Mucosa of gallbladder (tissue), 1 donor: ENCODE measurements at regions not wholly inside any gene's neighbourhood (a gene's known extent, or its start where the extent isn't known, plus 50 kb on each side); places are given as distances from the start of the nearest gene placed in this dataset.
A peak's percentile ranks its signal among the peaks of the same experiment; 100 is the strongest.
"Not testable (repeated sequence)": the region's sequence is repeated elsewhere in the genome, so short reads cannot be mapped to it uniquely, and the experiment has no call there.

ENCODE experiments used
- DNase-seq: peaks from one replicate; pipeline ENCODE4 v3.0.0-alpha.2; 2020; ENCODE audit warnings: low spot score
- donor health status: DM: no; HTN: no; CAD: no.

GRCh38 chr6:144921206-144921975, 636.3 kb downstream of the UTRN start:
- peak; percentile 16 for DNase-seq

- DNase-seq: no peak
Measured at GRCh38 chr6:144922120-144922722, 637.1 kb downstream of the UTRN start.

DNA sequence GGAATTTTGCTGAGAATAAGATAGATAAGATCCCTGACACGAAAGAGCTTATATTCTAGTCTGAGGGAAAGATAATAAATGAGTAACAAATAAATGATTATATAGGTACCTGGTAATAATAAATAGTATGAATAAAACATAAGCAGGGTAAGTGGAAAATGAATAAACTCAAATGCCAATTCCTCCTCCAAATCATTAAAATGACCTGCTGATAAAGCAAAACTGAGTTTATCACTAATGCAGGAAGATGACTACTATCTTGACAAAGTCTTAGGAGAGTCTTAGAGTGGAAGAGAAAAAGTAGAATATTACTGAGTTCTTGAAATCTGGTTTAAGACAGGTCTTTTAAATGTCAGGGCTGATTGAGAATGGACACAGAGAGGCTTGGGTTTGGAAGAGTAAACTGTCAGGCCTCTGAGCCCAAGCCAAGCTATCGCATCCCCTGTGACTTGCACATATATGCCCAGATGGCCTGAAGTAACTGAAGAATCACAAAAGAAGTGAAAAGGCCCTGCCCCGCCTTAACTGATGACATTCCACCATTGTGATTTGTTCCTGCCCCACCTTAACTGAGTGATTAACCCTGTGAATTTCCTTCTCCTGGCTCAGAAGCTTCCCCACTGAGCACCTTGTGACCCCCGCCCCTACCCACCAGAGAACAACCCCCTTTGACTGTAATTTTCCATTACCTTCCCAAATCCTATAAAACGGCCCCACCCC, 637.8 kb downstream of the UTRN start:
- DNase-seq: not testable (repeated sequence)

- not testable (repeated sequence) for DNase-seq
Measured at GRCh38 chr6:144923491-144923787, 638.3 kb downstream of the UTRN start.

- no peak for DNase-seq
Measured at GRCh38 chr6:144928847-144929246, 643.7 kb downstream of the UTRN start.

GRCh38 chr6:144929262-144929661, 644.1 kb downstream of the UTRN start:
- DNase-seq: no peak

DNA sequence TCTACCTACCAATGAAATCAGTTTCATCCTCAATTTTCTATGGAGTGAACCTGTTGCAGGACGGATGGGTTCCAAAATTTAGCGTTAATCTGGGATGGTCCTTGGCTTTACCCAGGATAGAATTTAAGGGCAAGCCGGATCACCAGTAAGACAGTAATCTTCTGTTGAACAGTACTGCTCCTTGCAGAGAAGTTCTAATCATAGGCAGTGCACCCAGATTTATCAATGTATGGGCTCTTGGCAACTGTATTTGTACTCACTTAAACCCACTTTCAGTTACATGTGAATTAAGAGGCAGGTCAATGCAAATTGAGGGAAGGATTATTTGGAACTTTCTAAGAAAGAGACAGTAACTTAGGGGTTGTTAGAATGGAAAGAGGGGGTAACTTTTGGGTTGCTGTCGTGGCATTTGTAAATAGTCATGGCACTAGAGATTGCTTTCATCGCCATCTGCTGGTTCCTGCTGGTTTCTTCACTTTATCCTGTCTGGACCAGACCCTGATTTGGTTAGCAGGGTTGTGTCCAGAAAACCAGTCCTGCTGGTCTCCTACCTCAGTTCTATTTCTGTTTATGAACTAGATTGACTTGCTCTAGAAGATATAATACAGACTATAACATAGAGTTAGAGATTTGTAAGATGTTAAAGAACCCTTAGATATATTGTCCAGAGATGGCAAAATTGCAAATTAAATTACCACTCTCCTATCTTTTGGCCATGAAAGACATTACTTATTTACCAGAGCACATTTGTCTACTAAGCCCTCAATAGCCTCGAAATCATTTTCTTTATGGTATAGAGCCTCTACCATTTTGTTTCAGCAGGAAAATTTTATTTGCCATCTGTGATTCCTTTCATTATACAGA, 646.3 kb downstream of the UTRN start:
- peak; percentile 49 for DNase-seq

DNA sequence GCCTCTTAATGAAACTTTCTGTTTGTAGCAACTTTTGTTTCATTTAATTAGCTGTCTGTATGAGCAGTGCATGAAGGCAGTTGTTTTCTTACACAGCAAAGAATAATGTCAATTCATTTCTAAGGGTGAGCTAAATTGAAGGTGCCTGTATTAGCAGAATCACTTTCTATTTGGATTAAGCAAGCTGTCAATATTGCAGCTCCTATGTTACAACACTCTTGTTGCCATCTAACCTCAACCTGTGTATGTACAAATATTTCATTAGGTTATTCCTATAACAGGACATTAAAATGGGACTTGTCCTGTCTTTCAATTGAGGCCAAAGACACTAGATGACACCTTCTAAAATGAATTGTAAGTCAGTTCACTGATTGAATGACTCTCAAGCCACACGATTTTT, 647.5 kb downstream of the UTRN start:
- DNase-seq: no peak

DNA sequence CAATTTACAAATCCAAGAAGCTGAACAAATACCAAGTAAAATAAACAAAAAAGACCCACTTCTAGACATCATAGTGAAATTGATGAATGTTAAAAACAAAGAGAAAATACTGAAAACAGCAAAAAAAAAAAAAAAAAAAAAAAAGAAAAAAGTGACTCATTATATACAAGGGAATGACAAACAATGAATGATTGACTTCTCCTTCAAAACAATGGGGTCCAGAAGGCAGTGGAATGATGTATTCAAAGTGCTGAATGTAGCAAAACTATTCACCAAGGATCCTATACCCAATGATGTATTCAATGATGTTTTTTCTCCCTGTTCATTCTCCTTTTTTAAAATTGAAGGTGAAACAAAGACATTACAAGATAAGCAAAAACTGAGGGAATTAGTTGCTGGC, 650.0 kb downstream of the UTRN start:
- no peak for DNase-seq

DNA sequence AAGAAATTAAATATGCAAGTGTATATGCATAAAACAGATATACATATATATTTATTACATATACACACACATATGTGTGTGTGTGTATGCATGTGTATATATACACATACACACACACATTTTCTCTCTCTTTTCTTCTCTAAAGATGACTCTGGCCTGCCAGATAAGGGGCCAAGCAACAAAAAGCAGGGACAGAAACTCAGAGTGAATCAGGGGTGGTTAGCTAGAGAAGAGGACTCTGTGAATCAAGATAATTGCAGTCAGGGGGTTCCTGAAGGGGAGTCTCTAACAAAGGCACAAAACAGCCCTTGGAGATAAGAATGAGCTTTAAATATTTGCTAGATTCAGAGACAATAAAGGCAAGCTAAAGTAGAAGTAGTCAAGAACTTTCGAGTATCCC, 650.5 kb downstream of the UTRN start:
- DNase-seq: no peak

DNA sequence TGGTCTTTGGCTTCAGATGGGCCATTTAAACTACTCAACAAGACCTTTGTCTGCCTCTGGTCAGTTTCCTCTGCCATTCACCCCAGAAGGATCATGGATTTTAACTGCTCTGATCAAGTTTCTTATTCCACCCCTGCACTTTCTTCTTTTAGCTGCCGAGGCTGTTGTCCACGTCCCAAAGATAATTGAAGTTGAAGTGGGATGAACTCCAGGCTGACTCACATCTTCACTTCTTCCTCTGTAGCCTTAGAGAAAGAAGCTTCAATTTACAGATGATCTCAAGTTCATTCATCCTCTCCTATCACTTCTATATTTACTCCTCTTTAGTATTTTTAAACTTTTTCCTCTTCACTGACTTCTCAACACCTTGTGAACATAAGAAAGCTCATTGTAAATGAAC, 651.6 kb downstream of the UTRN start:
- DNase-seq: no peak

GRCh38 chr6:144939921-144940320, 654.8 kb downstream of the UTRN start:
- no peak for DNase-seq

GRCh38 chr6:144944106-144944505, 659.0 kb downstream of the UTRN start:
- no peak for DNase-seq

- no peak for DNase-seq
Measured at GRCh38 chr6:144947398-144947976, 662.4 kb downstream of the UTRN start.

- no peak for DNase-seq
Measured at GRCh38 chr6:144951730-144952437, 666.7 kb downstream of the UTRN start.

- DNase-seq: no peak
Measured at GRCh38 chr6:144952456-144953240, 667.5 kb downstream of the UTRN start.

GRCh38 chr6:144953552-144954240, 668.6 kb downstream of the UTRN start:
- peak; percentile 11 for DNase-seq

DNA sequence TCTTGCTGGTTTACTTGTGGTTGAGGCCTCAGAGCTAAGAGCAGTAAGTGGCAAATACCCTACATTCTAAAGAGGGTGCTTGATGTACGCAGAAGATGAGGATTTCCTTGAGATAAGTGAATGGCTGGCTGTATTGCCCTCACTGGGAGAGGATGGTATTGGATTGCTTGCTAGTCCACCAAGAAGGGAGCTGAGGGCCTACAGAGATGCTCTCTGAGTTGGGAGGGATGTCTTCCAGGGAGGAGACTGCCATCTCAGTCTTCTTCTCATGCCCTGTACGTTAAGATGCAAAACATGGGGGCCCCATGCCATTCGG, 669.1 kb downstream of the UTRN start:
- no peak for DNase-seq

- DNase-seq: no peak
Measured at GRCh38 chr6:144955392-144955791, 670.3 kb downstream of the UTRN start.

- DNase-seq: no peak
Measured at GRCh38 chr6:144955859-144956258, 670.7 kb downstream of the UTRN start.
